Activated CD4-positive, alpha-beta T cell treated with anti-CD3 and anti-CD28 coated beads, Interleukin-2, amount 10 ng/mL, durations not matched to agents 7 days and 5 days (primary cell): ENCODE measurements at regions not wholly inside any gene's neighbourhood (a gene's known extent, or its start where the extent isn't known, plus 50 kb on each side); places are given as distances from the start of the nearest gene placed in this dataset.

Experiments
- CTCF ChIA-PET: fragments of 350-600 bp; sonication (Branson Sonifier 250); formaldehyde crosslinking; loops from one replicate; lab custom pipeline; 2021; ENCODE audit warnings: antibody characterized with exemption; lab: Charles Lee
- POLR2A ChIA-PET: fragments of 350-600 bp; sonication (Branson Sonifier 250); formaldehyde crosslinking; loops from one replicate; lab custom pipeline; 2021; ENCODE audit warnings: antibody characterized with exemption; lab: Charles Lee
- DNase-seq: peaks from one replicate; pipeline ENCODE4 v3.0.0-alpha.2; 2020
- H3K27ac Mint-ChIP-seq: one replicate; pipeline ENCODE4 v1.8.0; 2021; ENCODE audit warnings: mild to moderate bottlenecking, moderate library complexity, mixed read lengths
- H3K27me3 Mint-ChIP-seq: one replicate; pipeline ENCODE4 v1.8.0; 2021; ENCODE audit warnings: mixed read lengths
- H3K36me3 Mint-ChIP-seq: one replicate; pipeline ENCODE4 v1.8.0; 2021; ENCODE audit warnings: low read depth, mixed read lengths
- H3K4me1 Mint-ChIP-seq: one replicate; pipeline ENCODE4 v1.8.0; 2021; ENCODE audit warnings: mixed read lengths
- H3K4me3 Mint-ChIP-seq: one replicate; pipeline ENCODE4 v1.8.0; 2021; ENCODE audit warnings: mild to moderate bottlenecking, moderate library complexity, mixed read lengths
- H3K9me3 Mint-ChIP-seq: one replicate; pipeline ENCODE4 v1.8.0; 2021; ENCODE audit warnings: mixed read lengths

GRCh38 chr7:67564959-67565358 is 568.3 kb downstream of the TYW1 start:
- no peak for DNase-seq
- Mint-ChIP-seq H3K27me3 (no peaks in the 10 kb centered on the region), H3K4me3 (no peak overlapping the region), H3K27ac (no peak overlapping the region), H3K9me3 (peaks cover 6% of the 10 kb centered on the region), H3K36me3 (no peaks in the 10 kb centered on the region), H3K4me1 (no peaks in the 10 kb centered on the region)
- CTCF ChIA-PET: no interaction called here
- POLR2A ChIA-PET: no interaction called here

GRCh38 chr7:67566101-67566500 is 569.5 kb downstream of the TYW1 start:
- CTCF ChIA-PET: no interaction called here

GRCh38 chr7:67571026-67571545 is 574.5 kb downstream of the TYW1 start:
- H3K4me3 Mint-ChIP-seq: no peak overlapping the region
- CTCF ChIA-PET: no interaction called here
- no peaks in the 10 kb centered on the region for H3K27me3 Mint-ChIP-seq
- no peaks in the 10 kb centered on the region for H3K9me3 Mint-ChIP-seq
- no peak overlapping the region for H3K27ac Mint-ChIP-seq
- no peaks in the 10 kb centered on the region for H3K4me1 Mint-ChIP-seq
- H3K36me3 Mint-ChIP-seq: no peaks in the 10 kb centered on the region
- DNase-seq: no peak
- POLR2A ChIA-PET: no interaction called here

More at GRCh38 chr7:67566101-67566500, 569.5 kb downstream of the TYW1 start:
- Mint-ChIP-seq H3K36me3 (no peaks in the 10 kb centered on the region), H3K27me3 (no peaks in the 10 kb centered on the region), H3K9me3 (peaks cover 6% of the 10 kb centered on the region), H3K27ac (no peak overlapping the region), H3K4me1 (no peaks in the 10 kb centered on the region), H3K4me3 (no peak overlapping the region)
- POLR2A ChIA-PET: no interaction called here
- DNase-seq: no peak

GRCh38 chr7:67573639-67574038 is 577.0 kb downstream of the TYW1 start:
- Mint-ChIP-seq H3K4me3 (no peak overlapping the region), H3K36me3 (no peaks in the 10 kb centered on the region)
- POLR2A ChIA-PET: no interaction called here

GRCh38 chr7:67588631-67589030 is 592.0 kb downstream of the TYW1 start:
- H3K36me3 Mint-ChIP-seq: no peaks in the 10 kb centered on the region
- no peaks in the 10 kb centered on the region for H3K4me1 Mint-ChIP-seq
- CTCF ChIA-PET: no interaction called here
- no peak for DNase-seq
- H3K9me3 Mint-ChIP-seq: peaks cover 25% of the 10 kb centered on the region
- H3K27me3 Mint-ChIP-seq: no peaks in the 10 kb centered on the region
- POLR2A ChIA-PET: no interaction called here
- H3K4me3 Mint-ChIP-seq: no peak overlapping the region
- no peak overlapping the region for H3K27ac Mint-ChIP-seq

More at GRCh38 chr7:67573639-67574038, 577.0 kb downstream of the TYW1 start:
- H3K4me1 Mint-ChIP-seq: no peaks in the 10 kb centered on the region
- H3K27ac Mint-ChIP-seq: no peak overlapping the region
- DNase-seq: no peak
- H3K9me3 Mint-ChIP-seq: no peaks in the 10 kb centered on the region
- CTCF ChIA-PET: no interaction called here
- H3K27me3 Mint-ChIP-seq: no peaks in the 10 kb centered on the region

- H3K4me1 Mint-ChIP-seq: no peaks in the 10 kb centered on the region
- ChIA-PET POLR2A (no interaction called here), CTCF (no interaction called here)
- H3K27me3 Mint-ChIP-seq: no peaks in the 10 kb centered on the region
- DNase-seq: no peak
- H3K4me3 Mint-ChIP-seq: no peak overlapping the region
- peaks cover 25% of the 10 kb centered on the region for H3K9me3 Mint-ChIP-seq
- no peaks in the 10 kb centered on the region for H3K36me3 Mint-ChIP-seq
- no peak overlapping the region for H3K27ac Mint-ChIP-seq
Measured at GRCh38 chr7:67589183-67589582, 592.5 kb downstream of the TYW1 start.

GRCh38 chr7:67590649-67591048 is 594.0 kb downstream of the TYW1 start:
- CTCF ChIA-PET: no interaction called here
- Mint-ChIP-seq H3K9me3 (peaks cover 23% of the 10 kb centered on the region), H3K27ac (no peak overlapping the region), H3K27me3 (no peaks in the 10 kb centered on the region), H3K4me1 (no peaks in the 10 kb centered on the region), H3K36me3 (no peaks in the 10 kb centered on the region), H3K4me3 (no peak overlapping the region)
- no peak for DNase-seq
- POLR2A ChIA-PET: no interaction called here

GRCh38 chr7:67593794-67594193 is 597.2 kb downstream of the TYW1 start:
- Mint-ChIP-seq H3K27me3 (no peaks in the 10 kb centered on the region), H3K27ac (no peak overlapping the region), H3K4me1 (no peaks in the 10 kb centered on the region), H3K9me3 (peaks cover 20% of the 10 kb centered on the region), H3K4me3 (no peak overlapping the region), H3K36me3 (no peaks in the 10 kb centered on the region)
- ChIA-PET POLR2A (no interaction called here), CTCF (no interaction called here)
- DNase-seq: no peak

GRCh38 chr7:67595431-67596180 is 599.0 kb downstream of the TYW1 start:
- H3K4me3 Mint-ChIP-seq: no peak overlapping the region
- ChIA-PET POLR2A (no interaction called here), CTCF (no interaction called here)
- H3K4me1 Mint-ChIP-seq: no peaks in the 10 kb centered on the region
- no peak for DNase-seq
- H3K9me3 Mint-ChIP-seq: peaks cover 20% of the 10 kb centered on the region
- no peaks in the 10 kb centered on the region for H3K36me3 Mint-ChIP-seq
- no peaks in the 10 kb centered on the region for H3K27me3 Mint-ChIP-seq
- no peak overlapping the region for H3K27ac Mint-ChIP-seq

GRCh38 chr7:67597161-67597560 is 600.5 kb downstream of the TYW1 start:
- H3K27ac Mint-ChIP-seq: no peak overlapping the region
- no peaks in the 10 kb centered on the region for H3K27me3 Mint-ChIP-seq
- no peaks in the 10 kb centered on the region for H3K36me3 Mint-ChIP-seq
- DNase-seq: no peak
- peaks cover 20% of the 10 kb centered on the region for H3K9me3 Mint-ChIP-seq
- no peak overlapping the region for H3K4me3 Mint-ChIP-seq
- ChIA-PET CTCF (no interaction called here), POLR2A (no interaction called here)
- no peaks in the 10 kb centered on the region for H3K4me1 Mint-ChIP-seq

- CTCF ChIA-PET: no interaction called here
- POLR2A ChIA-PET: no interaction called here
- H3K4me3 Mint-ChIP-seq: no peak overlapping the region
- no peaks in the 10 kb centered on the region for H3K36me3 Mint-ChIP-seq
- H3K4me1 Mint-ChIP-seq: no peaks in the 10 kb centered on the region
- H3K27me3 Mint-ChIP-seq: no peaks in the 10 kb centered on the region
- H3K27ac Mint-ChIP-seq: no peak overlapping the region
- no peak for DNase-seq
- peaks cover 17% of the 10 kb centered on the region for H3K9me3 Mint-ChIP-seq
Measured at GRCh38 chr7:67598469-67598868, 601.8 kb downstream of the TYW1 start.

- Mint-ChIP-seq H3K27ac (no peak overlapping the region), H3K4me3 (no peak overlapping the region), H3K9me3 (peaks cover 22% of the 10 kb centered on the region), H3K36me3 (no peaks in the 10 kb centered on the region), H3K4me1 (no peaks in the 10 kb centered on the region), H3K27me3 (no peaks in the 10 kb centered on the region)
- CTCF ChIA-PET: no interaction called here
- no peak for DNase-seq
- POLR2A ChIA-PET: no interaction called here
Measured at GRCh38 chr7:67599331-67600062, 602.9 kb downstream of the TYW1 start.

- Mint-ChIP-seq H3K27ac (no peak overlapping the region), H3K4me3 (no peak overlapping the region), H3K9me3 (peaks cover 24% of the 10 kb centered on the region), H3K4me1 (no peaks in the 10 kb centered on the region), H3K36me3 (no peaks in the 10 kb centered on the region), H3K27me3 (no peaks in the 10 kb centered on the region)
- ChIA-PET POLR2A (no interaction called here), CTCF (no interaction called here)
- DNase-seq: no peak
Measured at GRCh38 chr7:67602246-67602887, 605.7 kb downstream of the TYW1 start.
